ENCODE measurements at regions not wholly inside any gene's neighbourhood (a gene's known extent, or its start where the extent isn't known, plus 50 kb on each side); places are given as distances from the start of the nearest gene placed in this dataset.
A peak's percentile ranks its signal among the peaks of the same experiment; 100 is the strongest.

GRCh38 chr1:234702342-234703000 is 92.5 kb upstream of the IRF2BP2 start:
- no peak overlapping the region for H3K4me3 ChIP-seq (ENCODE audit: control insufficient read depth, low read depth, low read length)
- peak; percentile 45 for DNase-seq (ENCODE audit: low read depth)
- TF ChIP-seq CTCF (conservative IDR thresholded peaks at IDR 0.05; ENCODE audit: control insufficient read depth, insufficient read depth, low read depth, low read length), result no peak

GRCh38 chr1:234701737-234702341 is 91.9 kb upstream of the IRF2BP2 start:
- no peak for TF ChIP-seq CTCF (conservative IDR thresholded peaks at IDR 0.05; ENCODE audit: control insufficient read depth, insufficient read depth, low read depth, low read length)
- no peak overlapping the region for H3K4me3 ChIP-seq (ENCODE audit: control insufficient read depth, low read depth, low read length)
- DNase-seq (ENCODE audit: low read depth), result peak; percentile 63

GRCh38 chr1:234699795-234700665 is 90.1 kb upstream of the IRF2BP2 start:
- TF ChIP-seq CTCF (conservative IDR thresholded peaks at IDR 0.05; ENCODE audit: control insufficient read depth, insufficient read depth, low read depth, low read length), result no peak
- peak; percentile 88 for DNase-seq (ENCODE audit: low read depth)
- H3K4me3 ChIP-seq (ENCODE audit: control insufficient read depth, low read depth, low read length), result no peak overlapping the region

- no peak for DNase-seq (ENCODE audit: low read depth)
- H3K4me3 ChIP-seq (ENCODE audit: control insufficient read depth, low read depth, low read length), result no peak overlapping the region
- TF ChIP-seq CTCF (conservative IDR thresholded peaks at IDR 0.05; ENCODE audit: control insufficient read depth, insufficient read depth, low read depth, low read length), result no peak
Observed at GRCh38 chr1:234698686-234699085, 88.7 kb upstream of the IRF2BP2 start.

- DNase-seq (ENCODE audit: low read depth), result no peak
- no peak for TF ChIP-seq CTCF (conservative IDR thresholded peaks at IDR 0.05; ENCODE audit: control insufficient read depth, insufficient read depth, low read depth, low read length)
- H3K4me3 ChIP-seq (ENCODE audit: control insufficient read depth, low read depth, low read length), result no peak overlapping the region
Observed at GRCh38 chr1:234697741-234698140, 87.8 kb upstream of the IRF2BP2 start.

- peak; percentile 51 for DNase-seq (ENCODE audit: low read depth)
- H3K4me3 ChIP-seq (ENCODE audit: control insufficient read depth, low read depth, low read length), result no peak overlapping the region
- no peak for TF ChIP-seq CTCF (conservative IDR thresholded peaks at IDR 0.05; ENCODE audit: control insufficient read depth, insufficient read depth, low read depth, low read length)
Observed at GRCh38 chr1:234697015-234697414, 87.0 kb upstream of the IRF2BP2 start.

Measured in fibroblast of mammary gland (primary cell).